HG03571 (cell line): ENCODE measurements at regions not wholly inside any gene's neighbourhood (a gene's known extent, or its start where the extent isn't known, plus 50 kb on each side); places are given as distances from the start of the nearest gene placed in this dataset.

ENCODE experiments used
- ATAC-seq: cut with Tn5 transposase; IDR thresholded peaks from one replicate; pipeline ENCODE4 v1.9.1; 2021; ENCODE audit not compliant: unreplicated experiment

DNA sequence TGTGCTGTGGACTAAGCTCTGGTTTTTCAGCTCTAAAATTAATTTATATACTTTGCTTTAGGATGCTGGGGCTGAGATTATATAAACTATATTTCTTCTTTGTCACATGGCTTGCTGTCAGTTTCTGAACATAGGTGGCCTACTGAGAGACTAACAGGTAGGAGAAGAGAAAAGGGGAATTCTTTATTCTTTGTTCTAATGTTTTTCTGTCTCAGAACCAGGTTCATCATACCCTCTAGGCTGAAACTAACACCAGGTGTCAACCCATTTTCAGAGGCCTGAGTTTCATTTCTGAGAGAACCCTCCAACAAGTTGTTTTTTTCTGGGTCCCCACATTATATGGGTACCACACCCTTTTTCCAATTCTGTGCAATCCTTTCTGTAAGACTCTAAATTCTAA, 843.6 kb downstream of the TRIB2 start:
- no peak for ATAC-seq

- ATAC-seq, result no peak
Observed at GRCh38 chr2:13572466-13572865, 855.7 kb downstream of the TRIB2 start.

GRCh38 chr2:13574831-13575230, 858.1 kb downstream of the TRIB2 start:
- ATAC-seq, result no peak

DNA sequence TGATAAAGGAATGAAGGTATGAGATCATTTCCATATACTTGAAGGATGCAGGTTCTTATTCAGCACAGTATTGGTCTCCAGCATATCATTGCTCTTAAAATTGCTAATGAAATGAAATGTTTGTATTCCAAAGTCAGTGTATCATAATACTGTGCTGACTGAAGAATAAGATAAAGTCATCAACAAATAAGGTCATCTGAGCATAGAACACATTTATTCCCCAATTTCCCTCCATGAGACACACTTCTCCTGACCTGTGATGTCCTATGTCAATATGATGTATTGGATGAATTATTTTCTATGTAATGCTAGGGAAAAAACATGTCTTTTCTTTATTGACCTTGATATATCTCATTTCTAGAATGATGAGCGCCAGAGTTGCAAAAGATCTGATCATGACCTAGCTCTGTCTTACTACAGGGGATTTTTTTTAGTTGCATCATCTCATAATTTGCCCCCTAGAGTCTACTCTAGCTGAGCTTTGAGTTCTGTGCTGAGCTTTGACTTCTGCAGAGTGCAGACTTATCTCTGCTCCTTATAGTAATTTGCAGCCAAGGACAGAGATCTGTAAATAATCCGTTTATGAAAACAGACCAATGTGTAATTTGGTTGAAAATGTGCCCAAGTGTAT, 859.8 kb downstream of the TRIB2 start:
- ATAC-seq, result no peak

GRCh38 chr2:13578547-13578946, 861.8 kb downstream of the TRIB2 start:
- ATAC-seq, result no peak

- ATAC-seq, result no peak
Observed at GRCh38 chr2:13581471-13581870, 864.7 kb downstream of the TRIB2 start.

DNA sequence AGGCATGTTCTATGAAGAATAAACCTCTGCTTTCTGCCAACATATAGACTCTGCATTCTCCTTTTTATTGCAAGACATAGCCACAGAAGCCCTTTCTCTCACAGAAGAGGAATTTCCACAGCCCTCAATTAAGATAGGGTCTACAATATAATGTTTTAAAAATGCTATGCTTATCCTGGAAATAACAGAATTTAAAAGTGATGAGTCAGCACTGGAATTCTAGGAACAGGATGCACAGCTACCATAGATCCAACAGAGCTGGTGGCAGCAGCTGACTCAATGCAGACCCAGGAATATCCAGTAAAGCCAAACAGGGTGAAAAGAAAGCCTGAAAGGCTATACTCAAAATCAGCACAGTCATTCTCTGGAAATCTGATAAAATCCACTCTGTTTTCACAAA, 866.9 kb downstream of the TRIB2 start:
- no peak for ATAC-seq

DNA sequence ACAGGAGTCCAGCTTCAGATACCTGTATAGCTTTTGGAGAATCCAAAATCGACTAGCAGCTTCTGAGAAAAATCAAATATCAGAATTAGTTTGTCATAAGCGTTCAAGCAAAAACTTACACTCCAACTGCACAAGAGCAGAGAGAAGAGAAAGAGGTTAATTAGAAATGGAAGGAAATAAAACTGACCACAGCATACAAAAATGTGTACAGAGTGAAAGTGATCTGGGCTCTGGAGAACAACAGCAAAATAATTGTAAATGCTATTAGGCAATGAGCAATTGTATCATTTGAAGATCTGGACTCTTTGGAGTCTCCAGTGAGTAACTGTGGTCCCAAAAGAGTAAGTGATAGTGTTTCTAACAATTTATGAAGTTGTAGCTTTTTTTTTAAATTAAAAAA, 867.3 kb downstream of the TRIB2 start:
- no peak for ATAC-seq

GRCh38 chr2:13585732-13586131, 869.0 kb downstream of the TRIB2 start:
- no peak for ATAC-seq

DNA sequence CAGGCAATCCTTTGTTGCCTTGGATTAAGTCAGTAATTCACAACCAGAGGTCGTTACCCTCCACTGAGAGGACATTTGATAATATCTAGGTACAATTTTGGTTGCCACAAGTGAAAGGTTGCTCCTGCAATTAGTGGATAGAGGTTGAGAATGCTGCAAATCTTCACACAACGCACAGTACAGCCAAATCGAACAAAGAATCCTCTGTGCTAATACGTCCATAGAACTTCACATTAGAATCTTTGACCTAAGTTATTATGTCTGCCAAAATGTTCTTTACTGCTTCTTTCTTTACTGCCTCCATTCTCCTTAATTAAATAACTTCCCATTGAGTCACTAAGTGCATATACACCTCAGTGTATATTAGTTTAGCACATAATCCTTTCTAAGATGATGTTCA, 879.5 kb downstream of the TRIB2 start:
- ATAC-seq, result no peak

DNA sequence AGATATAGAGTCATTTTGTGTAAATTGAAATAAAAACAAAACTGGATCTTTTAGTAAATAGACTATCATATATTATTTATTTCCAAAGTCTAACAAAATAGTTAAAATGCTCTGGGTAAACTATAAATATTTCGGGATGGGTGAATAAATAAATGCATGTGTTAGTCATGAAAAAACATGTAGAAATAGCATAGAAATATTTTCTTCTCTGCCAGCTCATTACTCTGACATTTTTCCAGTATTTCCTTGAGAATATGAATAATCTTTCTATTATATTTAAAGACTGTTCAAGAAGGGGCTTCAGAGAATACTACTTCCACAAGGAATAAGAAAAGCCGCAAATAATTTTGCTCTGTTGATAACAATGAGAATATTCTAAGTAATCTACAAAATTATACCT, 880.4 kb downstream of the TRIB2 start:
- no peak for ATAC-seq

- ATAC-seq, result no peak
Observed at GRCh38 chr2:13601506-13601905, 884.8 kb downstream of the TRIB2 start.

- no peak for ATAC-seq
Observed at GRCh38 chr2:13604951-13605661, 888.4 kb downstream of the TRIB2 start.

GRCh38 chr2:13607139-13607538, 890.4 kb downstream of the TRIB2 start:
- no peak for ATAC-seq

- ATAC-seq, result no peak
Observed at GRCh38 chr2:13611939-13612338, 895.2 kb downstream of the TRIB2 start.

DNA sequence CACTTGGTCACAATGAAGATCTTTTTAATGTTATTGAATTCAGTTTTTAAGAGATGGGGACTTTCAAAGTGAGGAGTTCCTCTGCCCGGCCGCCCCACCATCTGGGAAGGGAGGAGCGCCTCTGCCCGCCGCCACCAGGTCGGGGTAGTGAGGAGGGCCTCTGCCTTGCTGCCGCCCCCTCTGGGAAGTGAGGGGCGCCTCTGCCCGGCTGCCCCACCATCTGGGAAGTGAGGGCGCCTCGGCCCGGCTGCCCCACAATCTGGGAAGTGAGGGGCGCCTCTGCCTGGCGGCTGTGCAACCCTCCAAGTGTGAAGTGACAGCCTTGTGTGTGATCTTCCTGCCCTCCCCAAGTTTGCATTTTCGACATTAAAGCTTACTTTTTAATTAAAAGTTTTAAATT, 899.3 kb downstream of the TRIB2 start:
- ATAC-seq, result no peak

GRCh38 chr2:13616616-13617015, 899.9 kb downstream of the TRIB2 start:
- no peak for ATAC-seq

DNA sequence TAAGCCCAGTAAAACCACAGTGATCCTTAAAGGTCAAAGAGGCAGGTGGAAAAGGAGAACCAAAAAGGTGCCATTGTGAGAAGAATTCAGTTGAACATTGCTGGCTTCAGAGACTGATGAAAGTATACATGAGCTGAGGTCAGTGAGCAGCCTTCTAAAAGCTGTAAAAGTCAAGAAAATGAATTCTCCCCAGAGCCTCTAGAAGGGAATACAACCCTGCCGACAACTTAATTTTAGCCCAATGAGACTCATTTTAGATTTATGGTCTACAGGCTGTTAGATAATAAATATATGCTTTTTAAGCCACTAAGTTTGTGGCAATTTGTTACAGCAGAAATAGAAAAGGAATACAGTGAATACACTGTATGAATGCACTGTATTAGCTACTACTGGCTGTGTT, 911.4 kb downstream of the TRIB2 start:
- ATAC-seq, result no peak

DNA sequence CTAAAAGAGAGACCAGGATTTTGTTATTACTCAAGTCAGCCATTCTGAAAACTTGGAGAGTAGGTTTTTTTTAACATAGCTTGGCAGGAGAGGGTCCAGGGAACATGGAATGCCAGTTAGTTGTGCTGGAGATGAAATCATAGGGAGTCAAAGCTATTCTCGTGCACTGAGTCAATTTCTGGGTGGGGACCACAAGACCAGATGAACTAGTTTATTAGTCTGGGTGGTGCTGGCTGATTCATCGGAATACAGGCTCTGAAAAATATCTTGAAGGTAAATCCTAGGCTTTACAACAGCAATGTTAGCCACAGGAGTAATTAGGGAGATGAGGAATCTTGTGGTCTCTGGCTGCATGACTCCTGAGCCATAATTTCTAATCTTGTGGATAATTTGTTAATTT, 921.4 kb downstream of the TRIB2 start:
- ATAC-seq, result no peak

DNA sequence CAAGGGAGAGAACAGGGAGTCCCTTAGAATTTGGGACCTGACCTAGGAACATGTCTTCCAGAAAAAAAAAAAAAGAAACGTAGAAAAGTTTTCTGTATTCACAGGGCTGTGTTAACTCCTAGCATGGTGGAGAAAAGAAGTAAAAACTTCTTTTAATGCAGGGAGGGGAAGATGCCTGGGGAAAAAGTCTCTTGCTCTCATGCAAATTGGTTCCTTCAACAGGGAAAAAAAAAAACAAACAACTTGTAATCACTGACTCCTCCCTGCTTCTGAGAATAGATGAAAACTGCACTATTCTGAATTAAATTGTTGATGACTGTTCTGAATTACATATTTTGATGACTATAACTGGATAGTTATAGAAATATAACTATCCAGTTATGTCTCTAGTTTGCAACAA, 933.2 kb downstream of the TRIB2 start:
- ATAC-seq, result no peak

GRCh38 chr2:13650586-13651180, 933.9 kb downstream of the TRIB2 start:
- no peak for ATAC-seq

GRCh38 chr2:13651684-13652131, 935.0 kb downstream of the TRIB2 start:
- ATAC-seq, result peak; percentile 67
